HL-60 (cell line): ENCODE measurements at regions not wholly inside any gene's neighbourhood (a gene's known extent, or its start where the extent isn't known, plus 50 kb on each side); places are given as distances from the start of the nearest gene placed in this dataset.

Source experiments
- GABPA ChIP-seq: IDR thresholded peaks from 2 replicates; pipeline ENCODE4 v1.6.1; 2012; ENCODE audit warnings: low read depth
- POLR2AphosphoS5 ChIP-seq: IDR thresholded peaks from 2 replicates; pipeline ENCODE4 v1.6.1; 2012; ENCODE audit warnings: low read depth
- SPI1 ChIP-seq: IDR thresholded peaks from 2 replicates; pipeline ENCODE4 v1.6.1; 2012; ENCODE audit warnings: low read depth, mild to moderate bottlenecking, borderline replicate concordance
- TF ChIP-seq, protein P1 (sequence below): IDR thresholded peaks from one replicate; pipeline ENCODE4 v1.5.1; 2011; ENCODE audit warnings: low read length, control low read depth, inconsistent platforms; ENCODE audit not compliant: insufficient read depth

DNA sequence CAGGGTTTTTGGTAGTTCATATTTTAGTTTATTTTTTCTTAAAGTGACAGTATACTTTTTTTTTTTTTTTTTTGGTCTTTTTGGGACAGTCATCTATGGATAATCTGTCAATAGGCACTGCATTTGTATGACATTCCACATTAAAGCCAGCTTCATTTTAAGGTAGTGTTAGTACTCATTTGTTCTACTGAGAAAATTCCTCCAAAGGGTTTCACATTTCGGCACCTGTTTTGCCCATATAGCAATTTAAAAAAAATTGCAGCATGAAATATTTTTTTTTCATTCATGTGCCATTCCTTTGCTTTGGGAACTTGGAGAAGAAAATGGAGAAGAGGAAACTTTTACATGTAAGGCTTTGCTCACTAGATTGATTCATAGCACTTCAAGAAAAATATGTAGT lies 276.3 kb upstream of the TCF4 start:
- TF ChIP-seq, protein P1, sequence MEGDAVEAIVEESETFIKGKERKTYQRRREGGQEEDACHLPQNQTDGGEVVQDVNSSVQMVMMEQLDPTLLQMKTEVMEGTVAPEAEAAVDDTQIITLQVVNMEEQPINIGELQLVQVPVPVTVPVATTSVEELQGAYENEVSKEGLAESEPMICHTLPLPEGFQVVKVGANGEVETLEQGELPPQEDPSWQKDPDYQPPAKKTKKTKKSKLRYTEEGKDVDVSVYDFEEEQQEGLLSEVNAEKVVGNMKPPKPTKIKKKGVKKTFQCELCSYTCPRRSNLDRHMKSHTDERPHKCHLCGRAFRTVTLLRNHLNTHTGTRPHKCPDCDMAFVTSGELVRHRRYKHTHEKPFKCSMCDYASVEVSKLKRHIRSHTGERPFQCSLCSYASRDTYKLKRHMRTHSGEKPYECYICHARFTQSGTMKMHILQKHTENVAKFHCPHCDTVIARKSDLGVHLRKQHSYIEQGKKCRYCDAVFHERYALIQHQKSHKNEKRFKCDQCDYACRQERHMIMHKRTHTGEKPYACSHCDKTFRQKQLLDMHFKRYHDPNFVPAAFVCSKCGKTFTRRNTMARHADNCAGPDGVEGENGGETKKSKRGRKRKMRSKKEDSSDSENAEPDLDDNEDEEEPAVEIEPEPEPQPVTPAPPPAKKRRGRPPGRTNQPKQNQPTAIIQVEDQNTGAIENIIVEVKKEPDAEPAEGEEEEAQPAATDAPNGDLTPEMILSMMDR = no peak
- TF ChIP-seq GABPA = no peak
- TF ChIP-seq POLR2AphosphoS5 = no peak
- TF ChIP-seq SPI1 = no peak
